ENCODE measurements at regions not wholly inside any gene's neighbourhood (a gene's known extent, or its start where the extent isn't known, plus 50 kb on each side); places are given as distances from the start of the nearest gene placed in this dataset.

DNA sequence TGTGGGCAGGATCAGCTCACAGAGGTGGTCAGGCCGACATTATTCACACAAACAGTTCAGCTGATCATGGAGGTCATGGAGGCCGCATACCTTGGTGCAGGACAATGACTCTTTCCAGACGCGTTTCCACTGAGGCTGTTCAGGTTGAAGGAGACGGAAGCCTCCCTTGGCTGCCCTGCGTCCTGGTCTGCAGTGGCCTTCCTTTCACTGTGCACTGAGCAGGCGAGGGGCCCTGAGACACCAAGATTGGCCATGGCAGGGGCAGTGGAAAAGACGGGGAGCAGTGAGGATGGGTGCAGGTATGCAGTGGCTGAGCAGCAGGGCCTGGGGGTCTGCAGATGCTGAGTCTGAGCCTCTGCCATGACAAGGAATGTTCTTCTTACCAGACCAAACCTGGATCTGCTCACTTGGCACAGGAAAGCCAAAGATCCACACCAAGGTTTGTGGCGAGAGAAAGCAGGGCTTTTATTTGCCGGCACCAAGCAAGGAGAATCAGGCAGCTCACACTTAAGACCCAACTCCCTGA lies 263.3 kb downstream of the GLRX3 start:
- TF ChIP-seq, protein P1, sequence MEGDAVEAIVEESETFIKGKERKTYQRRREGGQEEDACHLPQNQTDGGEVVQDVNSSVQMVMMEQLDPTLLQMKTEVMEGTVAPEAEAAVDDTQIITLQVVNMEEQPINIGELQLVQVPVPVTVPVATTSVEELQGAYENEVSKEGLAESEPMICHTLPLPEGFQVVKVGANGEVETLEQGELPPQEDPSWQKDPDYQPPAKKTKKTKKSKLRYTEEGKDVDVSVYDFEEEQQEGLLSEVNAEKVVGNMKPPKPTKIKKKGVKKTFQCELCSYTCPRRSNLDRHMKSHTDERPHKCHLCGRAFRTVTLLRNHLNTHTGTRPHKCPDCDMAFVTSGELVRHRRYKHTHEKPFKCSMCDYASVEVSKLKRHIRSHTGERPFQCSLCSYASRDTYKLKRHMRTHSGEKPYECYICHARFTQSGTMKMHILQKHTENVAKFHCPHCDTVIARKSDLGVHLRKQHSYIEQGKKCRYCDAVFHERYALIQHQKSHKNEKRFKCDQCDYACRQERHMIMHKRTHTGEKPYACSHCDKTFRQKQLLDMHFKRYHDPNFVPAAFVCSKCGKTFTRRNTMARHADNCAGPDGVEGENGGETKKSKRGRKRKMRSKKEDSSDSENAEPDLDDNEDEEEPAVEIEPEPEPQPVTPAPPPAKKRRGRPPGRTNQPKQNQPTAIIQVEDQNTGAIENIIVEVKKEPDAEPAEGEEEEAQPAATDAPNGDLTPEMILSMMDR (IDR thresholded peaks at IDR 0.05) = no peak
- TF ChIP-seq, protein P2, sequence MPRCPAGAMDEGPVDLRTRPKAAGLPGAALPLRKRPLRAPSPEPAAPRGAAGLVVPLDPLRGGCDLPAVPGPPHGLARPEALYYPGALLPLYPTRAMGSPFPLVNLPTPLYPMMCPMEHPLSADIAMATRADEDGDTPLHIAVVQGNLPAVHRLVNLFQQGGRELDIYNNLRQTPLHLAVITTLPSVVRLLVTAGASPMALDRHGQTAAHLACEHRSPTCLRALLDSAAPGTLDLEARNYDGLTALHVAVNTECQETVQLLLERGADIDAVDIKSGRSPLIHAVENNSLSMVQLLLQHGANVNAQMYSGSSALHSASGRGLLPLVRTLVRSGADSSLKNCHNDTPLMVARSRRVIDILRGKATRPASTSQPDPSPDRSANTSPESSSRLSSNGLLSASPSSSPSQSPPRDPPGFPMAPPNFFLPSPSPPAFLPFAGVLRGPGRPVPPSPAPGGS (IDR thresholded peaks at IDR 0.05) = no peak
- no peak for TF ChIP-seq POLR2A (IDR thresholded peaks at IDR 0.05; ENCODE audit: low read length)
- no peak for TF ChIP-seq JUN (IDR thresholded peaks at IDR 0.05)
- no peak for TF ChIP-seq PHF8 (IDR thresholded peaks at IDR 0.05; ENCODE audit: borderline replicate concordance, low read depth)
- no peak for TF ChIP-seq MYC (IDR thresholded peaks at IDR 0.05; ENCODE audit: borderline replicate concordance, low read length)
- TF ChIP-seq POLR2AphosphoS2 (conservative IDR thresholded peaks at IDR 0.05; ENCODE audit: low read length) = no peak
- no peak for TF ChIP-seq NFE2L2 (conservative IDR thresholded peaks at IDR 0.05; ENCODE audit: low read length)
- no peak for TF ChIP-seq SMC3 (IDR thresholded peaks at IDR 0.05)
- TF ChIP-seq, protein P3, sequence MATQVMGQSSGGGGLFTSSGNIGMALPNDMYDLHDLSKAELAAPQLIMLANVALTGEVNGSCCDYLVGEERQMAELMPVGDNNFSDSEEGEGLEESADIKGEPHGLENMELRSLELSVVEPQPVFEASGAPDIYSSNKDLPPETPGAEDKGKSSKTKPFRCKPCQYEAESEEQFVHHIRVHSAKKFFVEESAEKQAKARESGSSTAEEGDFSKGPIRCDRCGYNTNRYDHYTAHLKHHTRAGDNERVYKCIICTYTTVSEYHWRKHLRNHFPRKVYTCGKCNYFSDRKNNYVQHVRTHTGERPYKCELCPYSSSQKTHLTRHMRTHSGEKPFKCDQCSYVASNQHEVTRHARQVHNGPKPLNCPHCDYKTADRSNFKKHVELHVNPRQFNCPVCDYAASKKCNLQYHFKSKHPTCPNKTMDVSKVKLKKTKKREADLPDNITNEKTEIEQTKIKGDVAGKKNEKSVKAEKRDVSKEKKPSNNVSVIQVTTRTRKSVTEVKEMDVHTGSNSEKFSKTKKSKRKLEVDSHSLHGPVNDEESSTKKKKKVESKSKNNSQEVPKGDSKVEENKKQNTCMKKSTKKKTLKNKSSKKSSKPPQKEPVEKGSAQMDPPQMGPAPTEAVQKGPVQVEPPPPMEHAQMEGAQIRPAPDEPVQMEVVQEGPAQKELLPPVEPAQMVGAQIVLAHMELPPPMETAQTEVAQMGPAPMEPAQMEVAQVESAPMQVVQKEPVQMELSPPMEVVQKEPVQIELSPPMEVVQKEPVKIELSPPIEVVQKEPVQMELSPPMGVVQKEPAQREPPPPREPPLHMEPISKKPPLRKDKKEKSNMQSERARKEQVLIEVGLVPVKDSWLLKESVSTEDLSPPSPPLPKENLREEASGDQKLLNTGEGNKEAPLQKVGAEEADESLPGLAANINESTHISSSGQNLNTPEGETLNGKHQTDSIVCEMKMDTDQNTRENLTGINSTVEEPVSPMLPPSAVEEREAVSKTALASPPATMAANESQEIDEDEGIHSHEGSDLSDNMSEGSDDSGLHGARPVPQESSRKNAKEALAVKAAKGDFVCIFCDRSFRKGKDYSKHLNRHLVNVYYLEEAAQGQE (IDR thresholded peaks at IDR 0.05) = no peak
- no peak for TF ChIP-seq ZC3H11A (IDR thresholded peaks at IDR 0.05)

Measured in A549 (cell line).